ENCODE measurements at regions not wholly inside any gene's neighbourhood (a gene's known extent, or its start where the extent isn't known, plus 50 kb on each side); places are given as distances from the start of the nearest gene placed in this dataset.

- no peak for TF ChIP-seq ZBTB33 (IDR thresholded peaks at IDR 0.05; ENCODE audit: borderline replicate concordance, low read depth)
- no peak for TF ChIP-seq EZH2phosphoT487 (IDR thresholded peaks at IDR 0.05; ENCODE audit: borderline replicate concordance, low read depth)
Measured at GRCh38 chr10:44287408-44287807, 97.5 kb downstream of the CXCL12 start (continued).

- H3K36me3 ChIP-seq (replicated peaks in 1 of 2; ENCODE audit: control insufficient read depth in 1 of 2, insufficient read depth in 2 of 2, low read length in 1 of 2) = no peaks in the 10 kb centered on the region
- no peak for DNase-seq
- no peak overlapping the region for H3K9ac ChIP-seq
- TF ChIP-seq ELF1 (IDR thresholded peaks at IDR 0.05) (no peak), USF1 (IDR thresholded peaks at IDR 0.05; ENCODE audit: borderline replicate concordance, low read depth) (no peak), TAF1 (IDR thresholded peaks at IDR 0.05; ENCODE audit: borderline replicate concordance, low read depth, low read length) (no peak), CTCF (IDR thresholded peaks at IDR 0.05) (no peak), SIN3A (IDR thresholded peaks at IDR 0.05; ENCODE audit: borderline replicate concordance, low read depth, low read length) (no peak), IRF3 (IDR thresholded peaks at IDR 0.05; ENCODE audit: low read depth, low read length) (no peak), POLR2AphosphoS5 (IDR thresholded peaks at IDR 0.05; ENCODE audit: low read depth, low read length) (no peak), RAD21 (IDR thresholded peaks at IDR 0.05; ENCODE audit: low read length) (no peak), PBX3 (IDR thresholded peaks at IDR 0.05) (no peak), SMC3 (IDR thresholded peaks at IDR 0.05; ENCODE audit: low read depth, low read length) (no peak), FOSL2 (IDR thresholded peaks at IDR 0.05; ENCODE audit: borderline replicate concordance, low read depth) (no peak)
- no peak overlapping the region for H3K4me2 ChIP-seq
- POLR2A ChIA-PET = no interaction called here
- peaks cover 0 to 28% of the 10 kb centered on the region in 2 experiments; a peak in 2 of 4 replicates for H3K4me1 ChIP-seq (ENCODE audit: control insufficient read depth in 1 of 2, insufficient read depth in 2 of 2, low read depth in 1 of 2, low read length in 1 of 2)
- no peak overlapping the region for H2AFZ ChIP-seq (ENCODE audit: low read depth)
- H3K27me3 ChIP-seq (ENCODE audit: insufficient read depth) = no peaks in the 10 kb centered on the region
- no peaks in the 10 kb centered on the region for H3K79me2 ChIP-seq (ENCODE audit: insufficient read depth)
- H3K27ac ChIP-seq (ENCODE audit: low read depth in 2 of 2, low read length in 1 of 2) = no peak overlapping the region
- H4K20me1 ChIP-seq (ENCODE audit: insufficient read depth) = no peaks in the 10 kb centered on the region
- H3K9me3 ChIP-seq = no peaks in the 10 kb centered on the region
- CTCF ChIA-PET = interaction anchor here (1.1 to 2.5 kb wide), 2 partner anchors 17 to 24 kb away, joined by 5 to 9 read pairs; no protein-coding TSS in a partner anchor
- H3K4me3 ChIP-seq (ENCODE audit: low read depth in 2 of 2, low read length in 1 of 2) = no peak overlapping the region
- H3K9me2 ChIP-seq = no peaks in the 10 kb centered on the region
- peaks cover 6% of the 10 kb centered on the region for H3F3A ChIP-seq (replicated peaks; ENCODE audit: insufficient read depth)
- WGBS (ENCODE audit: low lambda C conversion rate) = 44% methylated on average over 6 of the region's 6 CpGs
Measured at GRCh38 chr10:44284198-44285084, 100.5 kb downstream of the CXCL12 start.
